HUDEP-2 (cell line): ENCODE measurements at regions not wholly inside any gene's neighbourhood (a gene's known extent, or its start where the extent isn't known, plus 50 kb on each side); places are given as distances from the start of the nearest gene placed in this dataset.
"Not testable (repeated sequence)": the region's sequence is repeated elsewhere in the genome, so short reads cannot be mapped to it uniquely, and the experiment has no call there.

ENCODE experiments used
- DNase-seq, 76 experiments: peaks; one replicate each; lab custom pipeline; 2025; ENCODE audit not compliant: unreplicated experiment in 76 of 76; lab: John Stamatoyannopoulos, UW

DNA sequence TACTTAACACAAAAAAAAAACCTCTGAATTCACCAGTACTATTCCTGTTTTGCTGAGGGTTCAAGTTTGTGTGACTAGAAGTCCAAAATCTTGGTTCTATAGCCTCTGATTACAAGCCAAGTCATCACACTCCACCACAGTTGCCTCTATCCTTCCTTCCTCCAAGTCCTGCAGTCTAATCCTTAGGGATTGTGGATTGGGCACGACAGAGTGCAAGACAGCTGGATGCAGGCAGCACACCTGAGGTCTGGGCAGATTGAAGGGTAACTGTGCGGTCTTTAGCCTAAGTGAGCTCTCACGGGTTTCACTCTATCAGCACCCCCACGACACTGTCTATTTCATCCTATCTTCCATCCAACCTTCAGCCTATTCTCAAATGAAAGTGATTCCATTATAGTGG, 299.4 kb upstream of the ID2 start:
- DNase-seq: no peak

GRCh38 chr2:8386748-8387147, 295.1 kb upstream of the ID2 start:
- DNase-seq: not testable (repeated sequence)

DNA sequence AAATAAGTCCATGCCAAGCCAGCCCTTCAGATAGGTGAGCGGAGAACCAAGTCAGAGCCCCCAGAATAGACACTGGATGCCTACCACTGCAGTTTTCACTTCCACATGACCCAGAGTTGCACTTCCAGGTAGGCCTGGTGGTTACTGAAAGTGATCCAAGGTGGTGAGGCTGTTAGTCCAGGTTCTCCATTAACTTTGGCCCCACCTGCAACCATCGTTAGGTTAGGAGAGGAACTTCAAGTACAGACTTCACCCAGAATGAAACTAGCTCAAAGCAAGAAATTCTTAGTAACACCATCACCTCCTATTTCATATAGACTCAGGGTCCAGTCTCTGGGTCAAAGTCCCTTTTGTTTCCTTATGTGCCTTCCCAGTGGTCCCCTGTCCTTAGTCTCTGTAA, 293.1 kb upstream of the ID2 start:
- no peak for DNase-seq

- no peak for DNase-seq
These were observed 292.3 kb upstream of the ID2 start for GRCh38 chr2:8389431-8390108.

GRCh38 chr2:8391126-8391525, 290.7 kb upstream of the ID2 start:
- no peak for DNase-seq

DNA sequence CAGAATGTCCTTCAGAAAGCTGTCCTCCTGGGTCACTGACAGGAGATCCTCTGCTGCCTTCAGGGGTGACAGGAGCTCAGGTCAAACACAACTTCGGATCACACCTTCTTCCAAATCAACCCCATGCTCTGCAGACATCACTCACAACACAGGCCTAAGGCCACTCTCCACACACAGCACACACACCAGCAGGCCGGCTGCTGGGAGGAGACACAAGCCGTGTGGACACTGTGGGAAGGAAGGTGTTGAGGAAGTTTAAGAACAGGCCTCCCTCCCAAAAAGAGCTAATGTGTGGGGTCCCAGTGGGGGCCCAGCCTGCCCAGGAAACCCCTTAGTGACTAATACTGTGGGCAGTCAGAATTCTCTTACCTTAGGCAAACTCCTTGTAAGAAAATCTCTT, 290.3 kb upstream of the ID2 start:
- DNase-seq: no peak

DNA sequence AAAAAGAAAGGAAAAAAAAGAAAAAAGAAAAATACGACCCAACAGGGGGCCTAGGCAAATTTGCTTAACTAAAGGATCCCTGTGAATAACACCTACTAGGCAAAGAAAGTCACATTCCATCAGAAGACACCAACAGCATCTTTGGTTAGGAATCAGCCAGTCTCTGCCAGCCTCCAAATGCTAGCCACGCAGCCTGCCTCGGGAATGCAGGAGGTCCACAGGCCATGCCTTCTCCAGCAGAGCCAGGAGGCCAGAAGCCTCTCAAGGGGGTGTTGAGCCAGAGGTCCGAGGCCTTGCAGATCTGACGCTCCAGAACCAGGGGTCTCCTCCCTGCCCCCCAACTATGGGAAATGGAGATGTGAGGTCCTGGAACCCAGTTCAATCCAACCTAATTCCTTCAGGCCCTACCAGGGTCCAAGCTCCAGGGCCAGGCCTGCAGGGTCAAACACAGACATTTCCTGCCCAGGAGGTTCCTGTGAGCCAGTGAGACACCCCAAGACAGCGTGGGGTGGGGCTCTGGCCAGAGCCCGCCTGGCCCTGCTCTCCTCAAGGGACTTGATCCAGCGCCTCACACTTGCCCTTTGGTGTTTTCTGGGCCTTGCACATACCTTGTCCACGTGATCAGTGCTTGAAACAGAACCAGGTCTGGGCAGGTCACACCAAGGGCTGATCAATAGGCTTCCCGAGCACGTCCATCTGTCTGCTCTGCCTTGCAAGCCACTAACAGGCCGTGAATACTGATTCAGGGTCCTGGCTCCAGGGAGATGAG, 289.6 kb upstream of the ID2 start:
- DNase-seq: peak in 7 of 76 experiments; percentile 7 to 40 (median 32)

GRCh38 chr2:8393506-8393905, 288.4 kb upstream of the ID2 start:
- no peak for DNase-seq

DNA sequence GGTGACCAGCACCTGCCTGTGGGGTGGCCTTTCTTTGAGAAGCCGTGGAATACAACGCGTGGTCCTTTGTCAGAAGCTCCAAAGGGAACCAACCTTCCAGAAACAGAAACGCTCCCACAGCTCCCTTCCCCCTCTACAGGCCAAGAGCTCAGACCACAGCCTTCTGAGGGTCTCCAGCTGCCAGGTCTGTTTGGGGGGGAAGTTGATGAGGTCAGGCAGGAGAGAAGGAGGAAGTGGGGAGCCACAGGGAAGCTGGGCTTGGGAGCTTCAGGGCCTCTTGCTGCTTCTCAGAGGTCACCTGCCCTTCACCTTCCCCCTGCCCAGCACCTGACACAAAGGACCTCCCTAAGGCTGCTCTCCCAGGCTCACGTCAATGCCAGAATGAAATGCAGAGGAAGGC, 287.7 kb upstream of the ID2 start:
- no peak for DNase-seq

DNA sequence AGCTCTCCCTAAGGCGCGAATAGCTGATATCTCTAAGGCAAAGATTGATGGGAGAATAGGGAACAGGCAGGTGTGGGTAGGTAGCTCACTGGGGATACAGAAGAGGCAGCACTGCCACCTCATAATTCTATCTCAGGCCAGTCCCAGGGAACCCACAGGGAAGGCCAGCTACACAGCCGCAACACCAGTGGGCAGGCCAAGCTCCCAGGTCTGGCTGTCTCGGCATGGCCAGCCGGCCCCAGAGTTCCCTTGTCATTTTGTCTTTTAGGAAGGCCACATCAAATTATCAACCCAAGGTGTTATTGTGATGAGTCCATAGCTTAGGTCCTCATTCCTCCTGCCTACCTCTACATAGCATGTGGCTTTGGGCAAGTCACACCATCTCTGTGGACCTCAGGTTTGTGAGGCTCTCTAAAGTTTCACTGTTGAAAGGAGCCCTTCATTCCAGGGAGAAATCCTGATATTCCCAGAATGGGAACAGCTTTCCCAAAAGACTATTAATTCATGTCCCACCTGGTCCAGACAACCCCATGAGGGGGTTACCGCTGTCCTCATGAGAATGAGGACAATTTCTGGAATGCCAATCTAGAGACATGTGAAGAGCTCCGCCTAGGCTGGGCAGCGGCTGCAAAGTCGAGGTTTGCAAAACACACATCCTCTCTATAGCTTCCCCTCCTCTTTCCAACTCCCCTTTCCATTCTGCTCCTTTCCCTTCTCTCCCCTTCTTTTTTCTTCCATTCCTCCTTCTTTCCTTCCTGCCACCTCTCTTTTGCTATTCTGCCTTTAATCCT, 287.1 kb upstream of the ID2 start:
- no peak for DNase-seq

DNA sequence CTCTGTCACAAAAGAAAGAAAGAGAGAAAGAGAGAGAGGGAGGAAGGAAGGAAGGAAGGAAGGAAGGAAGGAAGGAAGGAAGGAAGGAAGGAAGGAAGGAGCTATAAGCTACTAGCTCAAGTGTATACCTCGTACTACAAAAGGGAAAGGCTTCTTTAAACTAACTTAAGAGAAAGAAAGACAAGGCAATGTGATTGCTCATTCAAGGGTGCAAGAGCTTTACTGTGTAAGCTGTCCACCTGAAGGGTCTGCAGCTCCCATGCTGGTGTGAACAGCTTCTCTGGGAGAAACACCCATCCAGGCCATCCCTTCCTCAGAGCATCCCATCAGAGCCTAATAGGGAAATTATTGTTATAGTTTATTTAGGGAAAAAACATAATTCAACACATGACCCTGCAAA, 286.1 kb upstream of the ID2 start:
- no peak for DNase-seq

DNA sequence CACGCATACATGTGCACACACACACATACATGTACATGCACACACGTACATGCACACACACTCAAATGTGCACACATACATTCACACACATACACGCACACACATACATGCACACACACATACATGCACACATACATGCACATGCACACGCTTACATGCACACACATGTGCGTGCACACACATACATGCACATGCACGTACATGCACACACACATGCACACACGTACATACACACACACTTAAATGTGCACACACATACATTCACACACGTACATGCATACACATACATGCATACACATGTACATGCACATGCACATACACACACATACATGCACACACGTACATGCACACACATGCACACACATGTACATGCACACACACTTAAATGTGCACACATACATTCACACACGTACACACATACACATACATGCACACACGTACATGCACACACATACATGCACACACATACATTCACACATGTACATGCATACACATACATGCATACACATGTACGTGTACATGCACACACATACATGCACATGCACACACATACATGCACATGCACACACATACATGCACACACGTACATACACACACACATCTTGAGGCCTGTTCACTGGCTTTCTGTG, 283.7 kb upstream of the ID2 start:
- DNase-seq: no peak

DNA sequence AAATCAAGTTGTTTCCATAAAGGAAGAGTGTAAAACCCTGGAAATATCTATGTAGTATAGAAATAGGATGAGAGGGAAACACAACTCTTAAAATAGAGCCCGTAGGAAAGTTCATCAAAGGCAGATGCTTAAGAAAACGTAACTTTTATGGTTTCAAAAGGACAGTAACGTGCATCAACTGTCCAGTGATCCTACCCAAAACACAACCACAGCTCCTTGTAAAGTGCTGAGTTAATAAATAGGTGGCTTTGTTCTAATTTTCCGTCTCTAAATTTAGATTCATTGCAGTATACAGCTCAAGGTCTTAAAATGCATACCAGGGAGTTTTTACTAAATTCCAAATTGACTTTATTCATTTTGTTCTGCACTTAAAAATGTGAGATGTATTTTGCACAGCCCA, 282.1 kb upstream of the ID2 start:
- no peak for DNase-seq

- DNase-seq: no peak
These were observed 281.7 kb upstream of the ID2 start for GRCh38 chr2:8400196-8400595.

- DNase-seq: no peak
These were observed 279.6 kb upstream of the ID2 start for GRCh38 chr2:8402222-8402621.

GRCh38 chr2:8403876-8404275, 278.0 kb upstream of the ID2 start:
- no peak for DNase-seq

GRCh38 chr2:8405334-8405733, 276.5 kb upstream of the ID2 start:
- no peak for DNase-seq

- no peak for DNase-seq
These were observed 275.6 kb upstream of the ID2 start for GRCh38 chr2:8406271-8406670.

DNA sequence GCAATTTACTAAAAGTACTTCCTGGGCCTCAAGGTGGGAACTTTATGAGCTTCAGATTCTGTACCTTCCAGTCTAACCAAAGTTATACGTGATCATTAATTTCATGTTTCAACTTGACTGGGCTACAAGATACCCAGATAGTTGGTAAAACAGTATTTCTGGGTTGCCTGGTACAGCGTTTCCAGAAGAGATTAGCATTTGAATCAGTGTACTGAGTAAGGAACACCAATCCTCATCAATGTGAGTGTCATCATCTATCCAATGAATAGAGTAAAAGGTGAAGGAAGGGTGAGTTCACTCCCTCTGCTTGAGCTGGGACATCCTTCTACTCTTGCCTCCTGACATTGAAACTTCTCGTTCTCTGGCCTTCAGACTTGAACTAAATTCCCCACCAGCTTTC, 274.5 kb upstream of the ID2 start:
- no peak for DNase-seq

- no peak for DNase-seq
These were observed 273.0 kb upstream of the ID2 start for GRCh38 chr2:8408560-8409460.
